Mesenchymal stem cell (in vitro differentiated cells and primary cell): ENCODE measurements at regions not wholly inside any gene's neighbourhood (a gene's known extent, or its start where the extent isn't known, plus 50 kb on each side); places are given as distances from the start of the nearest gene placed in this dataset.

Experiments used
- DNase-seq: peaks from one replicate; pipeline ENCODE4 v3.0.0-alpha.2; 2013
- H2AFZ ChIP-seq: one replicate; pipeline ENCODE4 v1.6.1; 2013; ENCODE audit warnings: low read depth, mild to moderate bottlenecking, control low read depth, inconsistent platforms, low read length, moderate library complexity
- H2AK5ac ChIP-seq: 2 replicates; pipeline ENCODE4 v1.6.1; 2013; ENCODE audit warnings: low read length, moderate library complexity, mild to moderate bottlenecking, inconsistent platforms; ENCODE audit not compliant: severe bottlenecking
- H2BK120ac ChIP-seq: one replicate; pipeline ENCODE4 v1.6.1; 2013; ENCODE audit warnings: low read depth, mild to moderate bottlenecking, inconsistent platforms, low read length, moderate library complexity
- H2BK12ac ChIP-seq, 2 experiments: one replicate each; pipeline ENCODE4 v1.6.1; 2013; ENCODE audit warnings: inconsistent platforms in 2 of 2, low read length in 2 of 2, mild to moderate bottlenecking in 2 of 2, moderate library complexity in 2 of 2, control low read depth in 1 of 2
- H2BK15ac ChIP-seq: one replicate; pipeline ENCODE4 v1.6.1; 2013; ENCODE audit warnings: mild to moderate bottlenecking, low read depth, inconsistent platforms; ENCODE audit not compliant: poor library complexity, severe bottlenecking
- H2BK5ac ChIP-seq: 2 replicates; pipeline ENCODE4 v1.6.1; 2013; ENCODE audit warnings: low read depth, mild to moderate bottlenecking, low read length, control low read depth, inconsistent platforms; ENCODE audit not compliant: poor library complexity, severe bottlenecking
- H3K14ac ChIP-seq, 2 experiments: one replicate each; pipeline ENCODE4 v1.6.1; 2013; ENCODE audit warnings: inconsistent platforms in 2 of 2, low read length in 2 of 2, control low read depth in 1 of 2, mild to moderate bottlenecking in 1 of 2, moderate library complexity in 1 of 2
- H3K18ac ChIP-seq, 2 experiments: one replicate each; pipeline ENCODE4 v1.6.1; 2013; ENCODE audit warnings: inconsistent platforms in 2 of 2, low read length in 2 of 2, control low read depth in 1 of 2, low read depth in 1 of 2, mild to moderate bottlenecking in 1 of 2
- H3K23ac ChIP-seq, 2 experiments: one replicate each; pipeline ENCODE4 v1.6.1; 2013; ENCODE audit warnings: inconsistent platforms in 2 of 2, low read length in 2 of 2, mild to moderate bottlenecking in 2 of 2, moderate library complexity in 2 of 2, control low read depth in 1 of 2
- H3K27ac ChIP-seq: 2 replicates; pipeline ENCODE4 v1.5.1; 2013; ENCODE audit warnings: mild to moderate bottlenecking, moderate library complexity, low read length, control low read depth, inconsistent platforms; ENCODE audit not compliant: poor library complexity, severe bottlenecking
- H3K27me3 ChIP-seq, 2 experiments: 2 replicates each; pipeline versions ENCODE4 v1.6.1 to v1.7.0; 2013; ENCODE audit warnings: low read length in 2 of 2, mild to moderate bottlenecking in 2 of 2, moderate library complexity in 2 of 2, control low read depth in 1 of 2, inconsistent platforms in 1 of 2; ENCODE audit not compliant: control insufficient read depth in 1 of 2, insufficient read depth in 1 of 2
- H3K36me3 ChIP-seq, 2 experiments: 2 replicates each; pipeline versions ENCODE4 v1.6.1 to v1.7.0; 2013; ENCODE audit warnings: low read length in 2 of 2, control low read depth in 1 of 2, inconsistent platforms in 1 of 2, low read depth in 1 of 2, mild to moderate bottlenecking in 1 of 2; ENCODE audit not compliant: insufficient read depth in 2 of 2, control insufficient read depth in 1 of 2
- H3K4ac ChIP-seq, 2 experiments: one replicate each; pipeline ENCODE4 v1.6.1; 2013; ENCODE audit warnings: inconsistent platforms in 2 of 2, low read length in 2 of 2, mild to moderate bottlenecking in 2 of 2, moderate library complexity in 2 of 2, control low read depth in 1 of 2, low read depth in 1 of 2
- H3K4me1 ChIP-seq: 2 replicates; pipeline ENCODE4 v1.6.1; 2013; ENCODE audit warnings: low read depth, low read length, control low read depth; ENCODE audit not compliant: control insufficient read depth, insufficient read depth
- H3K4me2 ChIP-seq: 2 replicates; pipeline ENCODE4 v1.6.1; 2013; ENCODE audit warnings: low read length, mild to moderate bottlenecking, inconsistent platforms; ENCODE audit not compliant: poor library complexity, severe bottlenecking
- H3K4me3 ChIP-seq, 2 experiments: 2 replicates each; pipeline versions ENCODE4 v1.5.1 to v1.7.0; 2013; ENCODE audit warnings: low read length in 2 of 2, mild to moderate bottlenecking in 2 of 2, control low read depth in 1 of 2, low read depth in 1 of 2; ENCODE audit not compliant: insufficient read depth in 1 of 2
- H3K79me1 ChIP-seq: replicated peaks from 2 replicates; pipeline ENCODE4 v1.6.1; 2013; ENCODE audit warnings: mild to moderate bottlenecking, control low read depth, low read length, inconsistent platforms; ENCODE audit not compliant: poor library complexity, severe bottlenecking
- H3K9ac ChIP-seq: 2 replicates; pipeline ENCODE4 v1.7.0; 2013; ENCODE audit warnings: mild to moderate bottlenecking, low read length, moderate library complexity
- H3K9me3 ChIP-seq: 2 replicates; pipeline ENCODE4 v1.7.0; 2013; ENCODE audit warnings: mild to moderate bottlenecking, low read length; ENCODE audit not compliant: control insufficient read depth
- H4K8ac ChIP-seq: one replicate; pipeline ENCODE4 v1.6.1; 2013; ENCODE audit warnings: inconsistent platforms, mild to moderate bottlenecking, low read length, moderate library complexity
- H4K91ac ChIP-seq: one replicate; pipeline ENCODE4 v1.6.1; 2013; ENCODE audit warnings: mild to moderate bottlenecking, low read length, inconsistent platforms
- WGBS: methylation state at CpG from one replicate; pipeline ENCODE4 v1.1.7; 2013; ENCODE audit warnings: mixed read lengths; 5-methylcytosine and 5-hydroxymethylcytosine counted together

- Histone ChIP-seq H3K14ac (no peak overlapping the region), H3K9me3 (peaks cover 23% of the 10 kb centered on the region), H2BK5ac (no peak overlapping the region), H3K27ac (no peak overlapping the region), H2BK120ac (no peak overlapping the region), H3K4me3 (no peak overlapping the region), H2AK5ac (no peak overlapping the region), H3K4ac (no peak overlapping the region), H3K18ac (no peak overlapping the region), H2BK15ac (no peak overlapping the region), H3K4me2 (no peak overlapping the region), H3K27me3 (no peaks in the 10 kb centered on the region), H3K23ac (no peak overlapping the region), H2AFZ (no peak overlapping the region), H3K36me3 (no peaks in the 10 kb centered on the region), H4K91ac (no peak overlapping the region), H3K79me1 (no peaks in the 10 kb centered on the region), H3K4me1 (no peaks in the 10 kb centered on the region), H2BK12ac (no peak overlapping the region), H4K8ac (no peak overlapping the region), H3K9ac (no peak overlapping the region)
- DNase-seq, result no peak
Observed at GRCh38 chr4:171170671-171171070, 642.5 kb upstream of the GALNTL6 start.

GRCh38 chr4:171169396-171169795 is 643.8 kb upstream of the GALNTL6 start:
- no peaks in the 10 kb centered on the region for H3K4me1 ChIP-seq
- no peak overlapping the region for H3K27ac ChIP-seq
- no peak overlapping the region for H3K23ac ChIP-seq
- no peak overlapping the region for H3K4ac ChIP-seq
- DNase-seq, result no peak
- H3K4me3 ChIP-seq, result no peak overlapping the region
- H3K4me2 ChIP-seq, result no peak overlapping the region
- no peak overlapping the region for H3K18ac ChIP-seq
- H3K14ac ChIP-seq, result no peak overlapping the region
- H2BK5ac ChIP-seq, result no peak overlapping the region
- H3K36me3 ChIP-seq, result no peaks in the 10 kb centered on the region
- peaks cover 23% of the 10 kb centered on the region for H3K9me3 ChIP-seq
- no peak overlapping the region for H3K9ac ChIP-seq
- H2AK5ac ChIP-seq, result no peak overlapping the region
- no peak overlapping the region for H2BK120ac ChIP-seq
- WGBS, result 63% methylated on average over 4 of the region's 4 CpGs
- no peaks in the 10 kb centered on the region for H3K79me1 ChIP-seq
- no peak overlapping the region for H4K91ac ChIP-seq
- no peak overlapping the region for H2BK12ac ChIP-seq
- no peak overlapping the region for H4K8ac ChIP-seq
- H2AFZ ChIP-seq, result no peak overlapping the region
- no peaks in the 10 kb centered on the region for H3K27me3 ChIP-seq
- no peak overlapping the region for H2BK15ac ChIP-seq

- no peak overlapping the region for H2BK5ac ChIP-seq
- H3K4me1 ChIP-seq, result no peaks in the 10 kb centered on the region
- H3K9me3 ChIP-seq, result peaks cover 10% of the 10 kb centered on the region
- H2BK120ac ChIP-seq, result no peak overlapping the region
- no peak overlapping the region for H4K8ac ChIP-seq
- H3K79me1 ChIP-seq, result no peaks in the 10 kb centered on the region
- H3K4me2 ChIP-seq, result no peak overlapping the region
- no peak overlapping the region for H2BK12ac ChIP-seq
- H3K36me3 ChIP-seq, result no peaks in the 10 kb centered on the region
- H2AFZ ChIP-seq, result no peak overlapping the region
- no peak overlapping the region for H4K91ac ChIP-seq
- no peak overlapping the region for H2BK15ac ChIP-seq
- no peak overlapping the region for H3K9ac ChIP-seq
- no peak overlapping the region for H3K4ac ChIP-seq
- H3K18ac ChIP-seq, result no peak overlapping the region
- no peaks in the 10 kb centered on the region for H3K27me3 ChIP-seq
- no peak overlapping the region for H3K23ac ChIP-seq
- H2AK5ac ChIP-seq, result no peak overlapping the region
- WGBS, result 74% methylated on average over 3 of the region's 3 CpGs
- no peak overlapping the region for H3K27ac ChIP-seq
- no peak for DNase-seq
- H3K14ac ChIP-seq, result no peak overlapping the region
- no peak overlapping the region for H3K4me3 ChIP-seq
Observed at GRCh38 chr4:171162478-171162877, 650.7 kb upstream of the GALNTL6 start.

- 33% methylated on average over 7 of the region's 7 CpGs for WGBS
- no peak overlapping the region for H3K4me2 ChIP-seq
- no peak overlapping the region for H3K14ac ChIP-seq
- no peak overlapping the region for H3K4ac ChIP-seq
- H3K9me3 ChIP-seq, result peaks cover 13% of the 10 kb centered on the region
- H4K91ac ChIP-seq, result no peak overlapping the region
- H2BK15ac ChIP-seq, result no peak overlapping the region
- H2BK12ac ChIP-seq, result no peak overlapping the region
- DNase-seq, result no peak
- no peak overlapping the region for H3K9ac ChIP-seq
- H2BK120ac ChIP-seq, result no peak overlapping the region
- H3K18ac ChIP-seq, result no peak overlapping the region
- H2AFZ ChIP-seq, result no peak overlapping the region
- H3K27me3 ChIP-seq, result no peaks in the 10 kb centered on the region
- no peaks in the 10 kb centered on the region for H3K79me1 ChIP-seq
- no peak overlapping the region for H3K4me3 ChIP-seq
- no peak overlapping the region for H2BK5ac ChIP-seq
- H3K36me3 ChIP-seq, result no peaks in the 10 kb centered on the region
- H3K27ac ChIP-seq, result no peak overlapping the region
- H4K8ac ChIP-seq, result no peak overlapping the region
- H2AK5ac ChIP-seq, result no peak overlapping the region
- no peak overlapping the region for H3K23ac ChIP-seq
- H3K4me1 ChIP-seq, result no peaks in the 10 kb centered on the region
Observed at GRCh38 chr4:171157462-171158082, 655.6 kb upstream of the GALNTL6 start.
